Tibial artery (tissue), 4 donors: ENCODE measurements at regions not wholly inside any gene's neighbourhood (a gene's known extent, or its start where the extent isn't known, plus 50 kb on each side); places are given as distances from the start of the nearest gene placed in this dataset.

ENCODE experiments used
- DNase-seq, 2 donors: peaks; one replicate each; pipeline ENCODE4 v3.0.0-alpha.2; 2019
- H3K27ac ChIP-seq, 2 donors: fragments of 200-600 bp; sonication (generic) in 1 of 2; 1 replicate in 1 of 2; 2 replicates in 1 of 2; pipeline ENCODE4 v1.5.1; 2018 to 2019; ENCODE audit warnings: mild to moderate bottlenecking in 1 of 2
- H3K27me3 ChIP-seq, 2 donors: fragments of 200-600 bp; sonication (generic) in 1 of 2; one replicate each; pipeline versions ENCODE4 v1.5.1 to v1.6.0; 2016 to 2019
- H3K36me3 ChIP-seq, 3 donors: fragments of 200-600 bp; sonication (generic) in 2 of 3; one replicate each; pipeline ENCODE4 v1.5.1; 2016 to 2019; ENCODE audit warnings: mild to moderate bottlenecking in 2 of 3
- H3K4me1 ChIP-seq, 4 donors: fragments of 200-600 bp; sonication (generic) in 2 of 4; 1 replicate in 3 of 4; 2 replicates in 1 of 4; pipeline ENCODE4 v1.5.1; 2016 to 2019
- H3K4me3 ChIP-seq, 2 donors: fragments of 200-600 bp; sonication (generic) in 1 of 2; 1 replicate in 1 of 2; 2 replicates in 1 of 2; pipeline ENCODE4 v1.5.1; 2018 to 2019; ENCODE audit warnings: mild to moderate bottlenecking in 2 of 2
- H3K9me3 ChIP-seq, 3 donors: fragments of 200-600 bp; sonication (generic) in 1 of 3; one replicate each; pipeline ENCODE4 v1.5.1; 2016 to 2019
- intact Hi-C: fragments of 100-400 bp; cut with DNase I; formaldehyde crosslinking; loops from one replicate; pipeline ENCODE4 v1.15.0; 2023; ENCODE audit warnings: low total_unique reads
- TF ChIP-seq, protein P1 (sequence below), 2 experiments: fragments of 200-600 bp in 1 of 2; fragments of 450-650 bp in 1 of 2; IDR thresholded peaks; one replicate each; pipeline ENCODE4 v1.5.1; 2017 to 2019; ENCODE audit warnings: antibody characterized with exemption in 2 of 2, mild to moderate bottlenecking in 1 of 2, moderate library complexity in 1 of 2

- intact Hi-C loops = no loop called here
- DNase-seq = no peak
These were observed 83.8 kb upstream of the TMEM17 start for GRCh38 chr2:62589691-62590356.

GRCh38 chr2:62587592-62587991 is 81.6 kb upstream of the TMEM17 start:
- TF ChIP-seq, protein P1, sequence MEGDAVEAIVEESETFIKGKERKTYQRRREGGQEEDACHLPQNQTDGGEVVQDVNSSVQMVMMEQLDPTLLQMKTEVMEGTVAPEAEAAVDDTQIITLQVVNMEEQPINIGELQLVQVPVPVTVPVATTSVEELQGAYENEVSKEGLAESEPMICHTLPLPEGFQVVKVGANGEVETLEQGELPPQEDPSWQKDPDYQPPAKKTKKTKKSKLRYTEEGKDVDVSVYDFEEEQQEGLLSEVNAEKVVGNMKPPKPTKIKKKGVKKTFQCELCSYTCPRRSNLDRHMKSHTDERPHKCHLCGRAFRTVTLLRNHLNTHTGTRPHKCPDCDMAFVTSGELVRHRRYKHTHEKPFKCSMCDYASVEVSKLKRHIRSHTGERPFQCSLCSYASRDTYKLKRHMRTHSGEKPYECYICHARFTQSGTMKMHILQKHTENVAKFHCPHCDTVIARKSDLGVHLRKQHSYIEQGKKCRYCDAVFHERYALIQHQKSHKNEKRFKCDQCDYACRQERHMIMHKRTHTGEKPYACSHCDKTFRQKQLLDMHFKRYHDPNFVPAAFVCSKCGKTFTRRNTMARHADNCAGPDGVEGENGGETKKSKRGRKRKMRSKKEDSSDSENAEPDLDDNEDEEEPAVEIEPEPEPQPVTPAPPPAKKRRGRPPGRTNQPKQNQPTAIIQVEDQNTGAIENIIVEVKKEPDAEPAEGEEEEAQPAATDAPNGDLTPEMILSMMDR (IDR thresholded peaks at IDR 0.05) = no peak
- no peak overlapping the region for H3K4me3 ChIP-seq
- no peaks in the 10 kb centered on the region for H3K9me3 ChIP-seq
- intact Hi-C loops = no loop called here
- no peaks in the 10 kb centered on the region for H3K4me1 ChIP-seq
- DNase-seq = no peak
- no peaks in the 10 kb centered on the region for H3K36me3 ChIP-seq
- no peak overlapping the region for H3K27ac ChIP-seq
- no peaks in the 10 kb centered on the region for H3K27me3 ChIP-seq

More at GRCh38 chr2:62589691-62590356, 83.8 kb upstream of the TMEM17 start:
- Histone ChIP-seq H3K4me1 (no peaks in the 10 kb centered on the region), H3K27ac (no peak overlapping the region), H3K9me3 (no peaks in the 10 kb centered on the region), H3K4me3 (no peak overlapping the region), H3K36me3 (no peaks in the 10 kb centered on the region), H3K27me3 (no peaks in the 10 kb centered on the region)
- TF ChIP-seq, protein P1 (IDR thresholded peaks at IDR 0.05) = no peak

DNA sequence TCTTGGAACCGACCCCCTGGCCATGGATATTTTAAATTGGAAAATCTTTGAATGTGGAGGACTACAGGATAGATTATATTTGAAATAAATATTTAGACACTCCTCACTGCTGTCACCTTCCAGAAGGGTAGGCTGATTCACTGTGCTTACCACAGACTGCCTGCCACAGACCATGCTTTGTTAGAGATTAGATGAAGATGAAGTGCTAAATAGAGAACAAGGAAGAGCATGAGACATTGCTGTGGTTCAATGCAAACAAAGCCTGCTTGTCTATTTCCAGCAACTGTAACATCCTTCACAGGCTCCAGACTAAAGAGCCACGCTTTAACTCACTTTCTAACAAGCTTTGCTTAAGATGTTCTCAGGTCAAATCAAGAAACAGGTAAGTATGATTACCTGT is 81.0 kb upstream of the TMEM17 start:
- Histone ChIP-seq H3K27me3 (no peaks in the 10 kb centered on the region), H3K4me3 (no peak overlapping the region), H3K4me1 (no peaks in the 10 kb centered on the region), H3K9me3 (no peaks in the 10 kb centered on the region), H3K36me3 (no peaks in the 10 kb centered on the region), H3K27ac (no peak overlapping the region)
- intact Hi-C loops = no loop called here
- DNase-seq = no peak
- TF ChIP-seq, protein P1 (IDR thresholded peaks at IDR 0.05) = no peak

DNA sequence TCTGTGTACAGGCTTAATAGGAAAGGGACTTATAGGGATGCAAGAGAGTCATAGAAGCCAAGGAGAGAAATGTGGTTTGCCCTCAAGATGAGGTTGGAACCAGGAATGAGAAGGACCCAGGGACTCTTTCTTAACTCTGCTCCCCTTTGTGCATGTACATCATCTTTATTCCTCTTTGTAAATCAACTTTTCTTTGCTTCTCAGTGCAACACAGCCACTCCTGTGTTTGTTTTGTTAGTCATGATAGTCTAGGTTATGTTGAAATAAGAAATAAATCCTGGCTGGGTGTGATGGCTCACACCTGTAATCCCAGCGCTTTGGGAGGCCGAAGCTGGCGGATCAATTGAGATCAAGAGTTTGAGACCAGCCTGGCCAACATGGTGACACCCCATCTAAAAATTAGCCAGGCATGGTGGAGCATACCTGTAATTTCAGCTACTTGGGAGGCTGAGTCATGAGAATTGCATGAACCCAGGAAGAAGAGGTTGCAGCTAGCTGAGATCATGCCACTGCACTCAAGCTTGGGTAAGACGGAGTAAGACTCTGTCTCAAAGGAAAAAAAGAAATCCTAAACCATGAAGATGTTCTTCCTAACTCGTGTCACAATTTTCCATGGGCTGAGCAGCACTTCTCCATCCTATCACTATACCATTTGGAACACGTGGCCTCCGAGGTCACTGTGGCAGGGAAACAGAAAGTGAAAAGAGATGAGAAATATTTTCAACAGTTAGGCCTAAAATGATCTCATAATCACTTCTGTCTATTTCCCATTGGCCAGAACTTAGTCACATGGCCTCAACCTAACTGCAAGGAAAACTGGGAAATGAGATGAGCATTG is 73.0 kb upstream of the TMEM17 start:
- H3K27me3 ChIP-seq = no peaks in the 10 kb centered on the region
- no peak overlapping the region for H3K4me3 ChIP-seq
- intact Hi-C loops = no loop called here
- no peak for DNase-seq
- no peak overlapping the region for H3K27ac ChIP-seq
- H3K9me3 ChIP-seq = no peaks in the 10 kb centered on the region
- peaks cover 0 to 18% (median 0%) of the 10 kb centered on the region in 4 donors for H3K4me1 ChIP-seq
- no peaks in the 10 kb centered on the region for H3K36me3 ChIP-seq
- TF ChIP-seq, protein P1 (IDR thresholded peaks at IDR 0.05) = no peak

GRCh38 chr2:62577994-62578781 is 72.2 kb upstream of the TMEM17 start:
- TF ChIP-seq, protein P1 (IDR thresholded peaks at IDR 0.05) = no peak
- no peak overlapping the region for H3K4me3 ChIP-seq
- intact Hi-C loops = no loop called here
- H3K27me3 ChIP-seq = no peaks in the 10 kb centered on the region
- no peaks in the 10 kb centered on the region for H3K9me3 ChIP-seq
- no peaks in the 10 kb centered on the region for H3K36me3 ChIP-seq
- no peak for DNase-seq
- peaks cover 0 to 18% (median 0%) of the 10 kb centered on the region in 4 donors for H3K4me1 ChIP-seq
- H3K27ac ChIP-seq = no peak overlapping the region
